ENCODE measurements at regions not wholly inside any gene's neighbourhood (a gene's known extent, or its start where the extent isn't known, plus 50 kb on each side); places are given as distances from the start of the nearest gene placed in this dataset.

- TF ChIP-seq CREB5 (CRISPR knock-in tag; IDR thresholded peaks at IDR 0.05; ENCODE audit: low read depth) (no peak), ISL1 (CRISPR knock-in tag; IDR thresholded peaks at IDR 0.05) (no peak), ZNF565 (CRISPR knock-in tag; conservative IDR thresholded peaks at IDR 0.05; ENCODE audit: low read depth) (no peak), ZFP3 (CRISPR knock-in tag; IDR thresholded peaks at IDR 0.05) (no peak), PATZ1 (CRISPR knock-in tag; IDR thresholded peaks at IDR 0.05; ENCODE audit: borderline replicate concordance) (no peak)
These were observed 77.7 kb upstream of the FBXO11 start (continued) for GRCh38 chr2:47984041-47984440.

DNA sequence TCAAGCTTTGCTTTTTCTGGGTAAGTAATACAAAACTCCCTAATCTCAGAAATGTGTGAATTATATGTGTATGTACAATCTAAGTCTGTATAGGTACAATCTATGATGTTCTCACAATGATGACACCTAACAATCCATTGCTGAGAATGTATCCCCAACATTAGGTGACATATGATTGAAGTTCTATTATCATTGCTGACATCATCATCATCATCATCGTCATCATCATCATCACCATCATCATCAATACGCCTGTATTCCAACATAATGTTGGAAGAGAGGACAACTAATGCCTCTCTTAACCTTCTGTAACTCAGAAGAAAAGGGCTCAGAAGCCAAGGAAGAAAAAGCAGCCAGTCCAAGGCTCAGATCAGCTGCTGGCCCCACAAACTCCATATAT is 84.2 kb upstream of the FBXO11 start:
- no peak for ATAC-seq
- TF ChIP-seq ZNF70 (CRISPR knock-in tag; IDR thresholded peaks at IDR 0.05) (no peak), PATZ1 (CRISPR knock-in tag; IDR thresholded peaks at IDR 0.05; ENCODE audit: borderline replicate concordance) (no peak), ZC3H10 (CRISPR knock-in tag; IDR thresholded peaks at IDR 0.05) (no peak), PPARA (CRISPR knock-in tag; IDR thresholded peaks at IDR 0.05; ENCODE audit: borderline replicate concordance) (no peak), ARNTL (CRISPR knock-in tag; IDR thresholded peaks at IDR 0.05; ENCODE audit: borderline replicate concordance, low read depth) (no peak), RARB (CRISPR knock-in tag; IDR thresholded peaks at IDR 0.05) (no peak), ZNF8 (CRISPR knock-in tag; IDR thresholded peaks at IDR 0.05) (no peak), TCF4 (CRISPR knock-in tag; IDR thresholded peaks at IDR 0.05; ENCODE audit: borderline replicate concordance) (no peak), ISL1 (CRISPR knock-in tag; IDR thresholded peaks at IDR 0.05) (no peak), GLIS3 (CRISPR knock-in tag; IDR thresholded peaks at IDR 0.05) (no peak), ZFP30 (CRISPR knock-in tag; IDR thresholded peaks at IDR 0.05) (no peak), OSR1 (CRISPR knock-in tag; IDR thresholded peaks at IDR 0.05) (no peak), BACH2 (CRISPR knock-in tag; IDR thresholded peaks at IDR 0.05; ENCODE audit: borderline replicate concordance) (no peak), CREB5 (CRISPR knock-in tag; IDR thresholded peaks at IDR 0.05; ENCODE audit: low read depth) (no peak), CSDC2 (CRISPR knock-in tag; IDR thresholded peaks at IDR 0.05) (no peak), SNAI2 (CRISPR knock-in tag; IDR thresholded peaks at IDR 0.05) (no peak)
- TF ChIP-seq, protein P1, sequence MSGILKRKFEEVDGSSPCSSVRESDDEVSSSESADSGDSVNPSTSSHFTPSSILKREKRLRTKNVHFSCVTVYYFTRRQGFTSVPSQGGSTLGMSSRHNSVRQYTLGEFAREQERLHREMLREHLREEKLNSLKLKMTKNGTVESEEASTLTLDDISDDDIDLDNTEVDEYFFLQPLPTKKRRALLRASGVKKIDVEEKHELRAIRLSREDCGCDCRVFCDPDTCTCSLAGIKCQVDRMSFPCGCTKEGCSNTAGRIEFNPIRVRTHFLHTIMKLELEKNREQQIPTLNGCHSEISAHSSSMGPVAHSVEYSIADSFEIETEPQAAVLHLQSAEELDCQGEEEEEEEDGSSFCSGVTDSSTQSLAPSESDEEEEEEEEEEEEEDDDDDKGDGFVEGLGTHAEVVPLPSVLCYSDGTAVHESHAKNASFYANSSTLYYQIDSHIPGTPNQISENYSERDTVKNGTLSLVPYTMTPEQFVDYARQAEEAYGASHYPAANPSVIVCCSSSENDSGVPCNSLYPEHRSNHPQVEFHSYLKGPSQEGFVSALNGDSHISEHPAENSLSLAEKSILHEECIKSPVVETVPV (CRISPR knock-in tag; IDR thresholded peaks at IDR 0.05), result no peak
- TF ChIP-seq, protein P2, sequence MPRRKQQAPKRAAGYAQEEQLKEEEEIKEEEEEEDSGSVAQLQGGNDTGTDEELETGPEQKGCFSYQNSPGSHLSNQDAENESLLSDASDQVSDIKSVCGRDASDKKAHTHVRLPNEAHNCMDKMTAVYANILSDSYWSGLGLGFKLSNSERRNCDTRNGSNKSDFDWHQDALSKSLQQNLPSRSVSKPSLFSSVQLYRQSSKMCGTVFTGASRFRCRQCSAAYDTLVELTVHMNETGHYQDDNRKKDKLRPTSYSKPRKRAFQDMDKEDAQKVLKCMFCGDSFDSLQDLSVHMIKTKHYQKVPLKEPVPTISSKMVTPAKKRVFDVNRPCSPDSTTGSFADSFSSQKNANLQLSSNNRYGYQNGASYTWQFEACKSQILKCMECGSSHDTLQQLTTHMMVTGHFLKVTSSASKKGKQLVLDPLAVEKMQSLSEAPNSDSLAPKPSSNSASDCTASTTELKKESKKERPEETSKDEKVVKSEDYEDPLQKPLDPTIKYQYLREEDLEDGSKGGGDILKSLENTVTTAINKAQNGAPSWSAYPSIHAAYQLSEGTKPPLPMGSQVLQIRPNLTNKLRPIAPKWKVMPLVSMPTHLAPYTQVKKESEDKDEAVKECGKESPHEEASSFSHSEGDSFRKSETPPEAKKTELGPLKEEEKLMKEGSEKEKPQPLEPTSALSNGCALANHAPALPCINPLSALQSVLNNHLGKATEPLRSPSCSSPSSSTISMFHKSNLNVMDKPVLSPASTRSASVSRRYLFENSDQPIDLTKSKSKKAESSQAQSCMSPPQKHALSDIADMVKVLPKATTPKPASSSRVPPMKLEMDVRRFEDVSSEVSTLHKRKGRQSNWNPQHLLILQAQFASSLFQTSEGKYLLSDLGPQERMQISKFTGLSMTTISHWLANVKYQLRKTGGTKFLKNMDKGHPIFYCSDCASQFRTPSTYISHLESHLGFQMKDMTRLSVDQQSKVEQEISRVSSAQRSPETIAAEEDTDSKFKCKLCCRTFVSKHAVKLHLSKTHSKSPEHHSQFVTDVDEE (CRISPR knock-in tag; IDR thresholded peaks at IDR 0.05), result no peak

- ATAC-seq, result no peak
- no peak for TF ChIP-seq ZNF565 (CRISPR knock-in tag; conservative IDR thresholded peaks at IDR 0.05; ENCODE audit: low read depth)
- no peak for TF ChIP-seq CREB5 (CRISPR knock-in tag; IDR thresholded peaks at IDR 0.05; ENCODE audit: low read depth)
- TF ChIP-seq ARNTL (CRISPR knock-in tag; IDR thresholded peaks at IDR 0.05; ENCODE audit: borderline replicate concordance, low read depth), result no peak
- TF ChIP-seq OSR1 (CRISPR knock-in tag; IDR thresholded peaks at IDR 0.05), result no peak
- TF ChIP-seq, protein P1 (CRISPR knock-in tag; IDR thresholded peaks at IDR 0.05), result no peak
- no peak for TF ChIP-seq ESRRG (CRISPR knock-in tag; IDR thresholded peaks at IDR 0.05)
- no peak for TF ChIP-seq TCF4 (CRISPR knock-in tag; IDR thresholded peaks at IDR 0.05; ENCODE audit: borderline replicate concordance)
- TF ChIP-seq PATZ1 (CRISPR knock-in tag; IDR thresholded peaks at IDR 0.05; ENCODE audit: borderline replicate concordance), result no peak
- no peak for TF ChIP-seq BACH2 (CRISPR knock-in tag; IDR thresholded peaks at IDR 0.05; ENCODE audit: borderline replicate concordance)
- TF ChIP-seq ISL1 (CRISPR knock-in tag; IDR thresholded peaks at IDR 0.05), result no peak
- no peak for TF ChIP-seq RARB (CRISPR knock-in tag; IDR thresholded peaks at IDR 0.05)
These were observed 86.4 kb upstream of the FBXO11 start for GRCh38 chr2:47992671-47993070.
